CD8-positive, alpha-beta memory T cell (primary cell): ENCODE measurements at regions not wholly inside any gene's neighbourhood (a gene's known extent, or its start where the extent isn't known, plus 50 kb on each side); places are given as distances from the start of the nearest gene placed in this dataset.

Experiments used
- CTCF ChIA-PET: fragments of 350-600 bp; sonication (Branson Sonifier 250); formaldehyde crosslinking; loops from one replicate; lab custom pipeline; 2021; ENCODE audit warnings: antibody characterized with exemption; lab: Charles Lee
- POLR2A ChIA-PET: fragments of 350-600 bp; sonication (Branson Sonifier 250); formaldehyde crosslinking; loops from one replicate; lab custom pipeline; 2021; ENCODE audit warnings: antibody characterized with exemption; lab: Charles Lee
- DNase-seq, 5 donors: peaks; one replicate each; pipeline versions ENCODE4 v3.0.0 to v3.0.0-alpha.2; 2020 to 2022; ENCODE audit warnings: mixed read lengths in 1 of 5
- H3K27ac ChIP-seq: one replicate; pipeline ENCODE4 v1.7.0; 2013; ENCODE audit warnings: low read depth, mild to moderate bottlenecking, low read length, moderate library complexity
- H3K27me3 ChIP-seq: 2 replicates; pipeline ENCODE4 v1.7.0; 2013; ENCODE audit warnings: low read length, mild to moderate bottlenecking; ENCODE audit not compliant: insufficient read depth, poor library complexity, severe bottlenecking
- H3K36me3 ChIP-seq: 2 replicates; pipeline ENCODE4 v1.7.0; 2013; ENCODE audit warnings: mild to moderate bottlenecking, low read length, moderate library complexity; ENCODE audit not compliant: insufficient read depth
- H3K4me1 ChIP-seq: 2 replicates; pipeline ENCODE4 v1.7.0; 2013; ENCODE audit warnings: mild to moderate bottlenecking, low read length, moderate library complexity; ENCODE audit not compliant: insufficient read depth
- H3K4me3 ChIP-seq: 2 replicates; pipeline ENCODE4 v1.7.0; 2013; ENCODE audit warnings: mild to moderate bottlenecking, low read length
- H3K9me3 ChIP-seq: 2 replicates; pipeline ENCODE4 v1.7.0; 2013; ENCODE audit warnings: mild to moderate bottlenecking, low read length
- H3K27ac Mint-ChIP-seq, 8 donors: one replicate each; pipeline ENCODE4 v1.8.0; 2020 to 2021; ENCODE audit warnings: mixed read lengths in 8 of 8, mild to moderate bottlenecking in 6 of 8, inconsistent platforms in 3 of 8, moderate library complexity in 3 of 8
- H3K27me3 Mint-ChIP-seq, 2 donors: one replicate each; pipeline ENCODE4 v1.8.0; 2020 to 2021; ENCODE audit warnings: mixed read lengths in 2 of 2, mild to moderate bottlenecking in 1 of 2, moderate library complexity in 1 of 2
- H3K36me3 Mint-ChIP-seq, 3 donors: one replicate each; pipeline ENCODE4 v1.8.0; 2020 to 2021; ENCODE audit warnings: mixed read lengths in 3 of 3, inconsistent platforms in 1 of 3, mild to moderate bottlenecking in 1 of 3
- H3K4me1 Mint-ChIP-seq, 3 donors: one replicate each; pipeline ENCODE4 v1.8.0; 2020 to 2021; ENCODE audit warnings: mixed read lengths in 3 of 3, inconsistent platforms in 1 of 3, mild to moderate bottlenecking in 1 of 3
- H3K4me3 Mint-ChIP-seq, 7 donors: one replicate each; pipeline ENCODE4 v1.8.0; 2020 to 2021; ENCODE audit warnings: mixed read lengths in 7 of 7, mild to moderate bottlenecking in 6 of 7, moderate library complexity in 4 of 7, inconsistent platforms in 2 of 7
- H3K9me3 Mint-ChIP-seq, 5 donors: one replicate each; pipeline ENCODE4 v1.8.0; 2020 to 2022; ENCODE audit warnings: mixed read lengths in 5 of 5, mild to moderate bottlenecking in 3 of 5, moderate library complexity in 2 of 5, inconsistent platforms in 1 of 5

GRCh38 chr13:90680826-90681225 is 666.7 kb upstream of the MIR17HG start:
- no peaks in the 10 kb centered on the region for H3K27me3 ChIP-seq
- CTCF ChIA-PET: no interaction called here
- no peaks in the 10 kb centered on the region for H3K4me1 ChIP-seq
- H3K36me3 ChIP-seq: no peaks in the 10 kb centered on the region
- H3K4me3 ChIP-seq: no peak overlapping the region
- Mint-ChIP-seq H3K27ac (no peak overlapping the region), H3K27me3 (no peaks in the 10 kb centered on the region), H3K36me3 (no peaks in the 10 kb centered on the region), H3K4me1 (no peaks in the 10 kb centered on the region), H3K9me3 (peaks cover 2 to 11% (median 5%) of the 10 kb centered on the region in 5 donors), H3K4me3 (no peak overlapping the region)
- H3K27ac ChIP-seq: no peak overlapping the region
- no peak for DNase-seq
- H3K9me3 ChIP-seq: no peaks in the 10 kb centered on the region
- POLR2A ChIA-PET: no interaction called here

GRCh38 chr13:90683711-90684131 is 663.8 kb upstream of the MIR17HG start:
- no peaks in the 10 kb centered on the region for H3K36me3 ChIP-seq
- Mint-ChIP-seq H3K4me3 (no peak overlapping the region), H3K27ac (no peak overlapping the region), H3K9me3 (peaks cover 0 to 4% (median 3%) of the 10 kb centered on the region in 5 donors), H3K36me3 (no peaks in the 10 kb centered on the region), H3K4me1 (no peaks in the 10 kb centered on the region), H3K27me3 (no peaks in the 10 kb centered on the region)
- no peak overlapping the region for H3K27ac ChIP-seq
- H3K27me3 ChIP-seq: no peaks in the 10 kb centered on the region
- ChIA-PET CTCF (no interaction called here), POLR2A (no interaction called here)
- H3K4me3 ChIP-seq: no peak overlapping the region
- no peaks in the 10 kb centered on the region for H3K9me3 ChIP-seq
- DNase-seq: no peak
- H3K4me1 ChIP-seq: no peaks in the 10 kb centered on the region

- ChIA-PET CTCF (no interaction called here), POLR2A (no interaction called here)
- H3K27ac ChIP-seq: no peak overlapping the region
- H3K4me3 Mint-ChIP-seq: no peak overlapping the region
- no peaks in the 10 kb centered on the region for H3K4me1 ChIP-seq
- H3K4me1 Mint-ChIP-seq: no peaks in the 10 kb centered on the region
- peaks cover 0 to 7% (median 3%) of the 10 kb centered on the region in 5 donors for H3K9me3 Mint-ChIP-seq
- H3K9me3 ChIP-seq: no peaks in the 10 kb centered on the region
- no peak overlapping the region for H3K27ac Mint-ChIP-seq
- no peak overlapping the region for H3K4me3 ChIP-seq
- H3K27me3 Mint-ChIP-seq: no peaks in the 10 kb centered on the region
- H3K36me3 Mint-ChIP-seq: no peaks in the 10 kb centered on the region
- no peaks in the 10 kb centered on the region for H3K36me3 ChIP-seq
- no peaks in the 10 kb centered on the region for H3K27me3 ChIP-seq
- DNase-seq: no peak
Observed at GRCh38 chr13:90686442-90686841, 661.0 kb upstream of the MIR17HG start.

- no peaks in the 10 kb centered on the region for H3K27me3 ChIP-seq
- DNase-seq: no peak
- Mint-ChIP-seq H3K36me3 (no peaks in the 10 kb centered on the region), H3K9me3 (peaks cover 0 to 6% (median 4%) of the 10 kb centered on the region in 5 donors), H3K4me3 (no peak overlapping the region), H3K27me3 (no peaks in the 10 kb centered on the region), H3K4me1 (no peaks in the 10 kb centered on the region), H3K27ac (no peak overlapping the region)
- no peaks in the 10 kb centered on the region for H3K4me1 ChIP-seq
- H3K27ac ChIP-seq: no peak overlapping the region
- ChIA-PET POLR2A (no interaction called here), CTCF (no interaction called here)
- H3K9me3 ChIP-seq: no peaks in the 10 kb centered on the region
- H3K4me3 ChIP-seq: no peak overlapping the region
- H3K36me3 ChIP-seq: no peaks in the 10 kb centered on the region
Observed at GRCh38 chr13:90689111-90689510, 658.4 kb upstream of the MIR17HG start.

GRCh38 chr13:90690458-90691080 is 656.9 kb upstream of the MIR17HG start:
- no peak overlapping the region for H3K4me3 Mint-ChIP-seq
- H3K4me1 Mint-ChIP-seq: no peaks in the 10 kb centered on the region
- CTCF ChIA-PET: no interaction called here
- POLR2A ChIA-PET: no interaction called here
- H3K9me3 Mint-ChIP-seq: peaks cover 0 to 8% (median 5%) of the 10 kb centered on the region in 5 donors
- H3K36me3 ChIP-seq: no peaks in the 10 kb centered on the region
- H3K4me1 ChIP-seq: no peaks in the 10 kb centered on the region
- H3K4me3 ChIP-seq: no peak overlapping the region
- H3K27ac Mint-ChIP-seq: no peak overlapping the region
- H3K36me3 Mint-ChIP-seq: no peaks in the 10 kb centered on the region
- DNase-seq: no peak
- no peaks in the 10 kb centered on the region for H3K27me3 ChIP-seq
- no peak overlapping the region for H3K27ac ChIP-seq
- no peaks in the 10 kb centered on the region for H3K27me3 Mint-ChIP-seq
- H3K9me3 ChIP-seq: no peaks in the 10 kb centered on the region

GRCh38 chr13:90696254-90696653 is 651.2 kb upstream of the MIR17HG start:
- Mint-ChIP-seq H3K36me3 (no peaks in the 10 kb centered on the region), H3K4me1 (no peaks in the 10 kb centered on the region), H3K4me3 (peak overlapping the region in 1 of 7 donors; percentile 56), H3K27me3 (no peaks in the 10 kb centered on the region), H3K9me3 (peaks cover 0 to 17% (median 3%) of the 10 kb centered on the region in 5 donors), H3K27ac (no peak overlapping the region)
- H3K4me3 ChIP-seq: no peak overlapping the region
- no peaks in the 10 kb centered on the region for H3K4me1 ChIP-seq
- ChIA-PET CTCF (no interaction called here), POLR2A (no interaction called here)
- no peak for DNase-seq
- H3K27ac ChIP-seq: no peak overlapping the region
- no peaks in the 10 kb centered on the region for H3K9me3 ChIP-seq
- no peaks in the 10 kb centered on the region for H3K27me3 ChIP-seq
- H3K36me3 ChIP-seq: no peaks in the 10 kb centered on the region

- H3K27me3 Mint-ChIP-seq: no peaks in the 10 kb centered on the region
- Histone ChIP-seq H3K36me3 (no peaks in the 10 kb centered on the region), H3K27me3 (no peaks in the 10 kb centered on the region), H3K9me3 (no peaks in the 10 kb centered on the region), H3K27ac (no peak overlapping the region), H3K4me3 (no peak overlapping the region), H3K4me1 (no peaks in the 10 kb centered on the region)
- peak overlapping the region in 1 of 7 donors; percentile 56 for H3K4me3 Mint-ChIP-seq
- no peaks in the 10 kb centered on the region for H3K36me3 Mint-ChIP-seq
- CTCF ChIA-PET: no interaction called here
- no peak overlapping the region for H3K27ac Mint-ChIP-seq
- POLR2A ChIA-PET: no interaction called here
- peaks cover 1 to 21% (median 6%) of the 10 kb centered on the region in 5 donors for H3K9me3 Mint-ChIP-seq
- no peak for DNase-seq
- no peaks in the 10 kb centered on the region for H3K4me1 Mint-ChIP-seq
Observed at GRCh38 chr13:90696656-90697055, 650.8 kb upstream of the MIR17HG start.

GRCh38 chr13:90700340-90700739 is 647.1 kb upstream of the MIR17HG start:
- H3K4me3 Mint-ChIP-seq: no peak overlapping the region
- Histone ChIP-seq H3K4me1 (no peaks in the 10 kb centered on the region), H3K27me3 (no peaks in the 10 kb centered on the region), H3K4me3 (no peak overlapping the region), H3K27ac (no peak overlapping the region), H3K9me3 (no peaks in the 10 kb centered on the region), H3K36me3 (no peaks in the 10 kb centered on the region)
- ChIA-PET POLR2A (no interaction called here), CTCF (no interaction called here)
- H3K27me3 Mint-ChIP-seq: no peaks in the 10 kb centered on the region
- H3K36me3 Mint-ChIP-seq: no peaks in the 10 kb centered on the region
- peaks cover 2 to 44% (median 5%) of the 10 kb centered on the region in 5 donors for H3K9me3 Mint-ChIP-seq
- no peaks in the 10 kb centered on the region for H3K4me1 Mint-ChIP-seq
- no peak overlapping the region for H3K27ac Mint-ChIP-seq
- DNase-seq: no peak
